Smooth muscle cell (in vitro differentiated cells): ENCODE measurements at regions not wholly inside any gene's neighbourhood (a gene's known extent, or its start where the extent isn't known, plus 50 kb on each side); places are given as distances from the start of the nearest gene placed in this dataset.

Experiments used
- DNase-seq: peaks from one replicate; lab custom pipeline; 2025; ENCODE audit not compliant: unreplicated experiment; lab: John Stamatoyannopoulos, UW
- H2AFZ ChIP-seq: fragments of 200-600 bp; sonication (generic); 2 replicates; pipeline ENCODE4 v1.6.0; 2016; ENCODE audit warnings: antibody characterized with exemption, low read depth, mild to moderate bottlenecking
- H3F3A ChIP-seq: fragments of 200-600 bp; sonication (generic); 2 replicates; pipeline ENCODE4 v1.6.0; 2017; ENCODE audit warnings: antibody characterized with exemption, low read depth
- H3K27ac ChIP-seq: fragments of 200-600 bp; sonication (generic); 2 replicates; pipeline ENCODE4 v1.5.1; 2016; ENCODE audit warnings: low read depth, mild to moderate bottlenecking
- H3K27me3 ChIP-seq: fragments of 200-600 bp; sonication (generic); 2 replicates; pipeline ENCODE4 v1.6.1; 2016; ENCODE audit warnings: low read depth, mild to moderate bottlenecking
- H3K36me3 ChIP-seq: fragments of 200-600 bp; sonication (generic); 2 replicates; pipeline ENCODE4 v1.5.1; 2016; ENCODE audit warnings: low read depth
- H3K4me1 ChIP-seq: fragments of 200-600 bp; sonication (generic); 2 replicates; pipeline ENCODE4 v1.5.1; 2016; ENCODE audit warnings: low read depth
- H3K4me2 ChIP-seq: fragments of 200-600 bp; sonication (generic); 2 replicates; pipeline ENCODE4 v1.6.0; 2016; ENCODE audit warnings: mild to moderate bottlenecking
- H3K4me3 ChIP-seq: fragments of 200-600 bp; sonication (generic); 2 replicates; pipeline ENCODE4 v1.5.1; 2016; ENCODE audit warnings: mild to moderate bottlenecking
- H3K79me2 ChIP-seq: fragments of 200-600 bp; sonication (generic); 2 replicates; pipeline ENCODE4 v1.6.0; 2016; ENCODE audit warnings: low read depth, mild to moderate bottlenecking
- H3K9ac ChIP-seq: fragments of 200-600 bp; sonication (generic); 2 replicates; pipeline ENCODE4 v1.6.0; 2016; ENCODE audit warnings: low read depth
- H3K9me3 ChIP-seq: fragments of 200-600 bp; sonication (generic); replicated peaks from 2 replicates; pipeline ENCODE4 v1.5.1; 2016; ENCODE audit warnings: low read depth
- H4K20me1 ChIP-seq: fragments of 200-600 bp; sonication (generic); 2 replicates; pipeline ENCODE4 v1.6.0; 2016; ENCODE audit warnings: low read depth
- CTCF ChIP-seq: fragments of 200-600 bp; sonication (generic); IDR thresholded peaks from 2 replicates; pipeline ENCODE4 v1.5.1; 2017; ENCODE audit warnings: borderline replicate concordance, mild to moderate bottlenecking, antibody characterized with exemption; ENCODE audit not compliant: insufficient read depth, poor library complexity, severe bottlenecking
- WGBS: methylation state at CpG from one replicate; pipeline ENCODE4 v1.1.7; 2016; ENCODE audit warnings: low lambda C conversion rate; 5-methylcytosine and 5-hydroxymethylcytosine counted together

GRCh38 chr12:125540580-125541204, 475.5 kb downstream of the AACS start:
- Histone ChIP-seq H3K27me3 (peaks cover 3% of the 10 kb centered on the region), H3K4me2 (no peak overlapping the region), H4K20me1 (no peaks in the 10 kb centered on the region), H2AFZ (no peak overlapping the region), H3K4me1 (no peaks in the 10 kb centered on the region), H3K36me3 (no peaks in the 10 kb centered on the region), H3K9me3 (no peaks in the 10 kb centered on the region), H3K27ac (no peak overlapping the region), H3K9ac (no peak overlapping the region), H3K79me2 (no peaks in the 10 kb centered on the region), H3F3A (no peaks in the 10 kb centered on the region), H3K4me3 (no peak overlapping the region)
- TF ChIP-seq CTCF = no peak
- DNase-seq = no peak
- WGBS = 76% methylated on average over 5 of the region's 5 CpGs

GRCh38 chr12:125544960-125545359, 479.7 kb downstream of the AACS start:
- no peak overlapping the region for H3K27ac ChIP-seq
- no peak overlapping the region for H3K4me2 ChIP-seq
- H3K27me3 ChIP-seq = no peaks in the 10 kb centered on the region
- no peak overlapping the region for H2AFZ ChIP-seq
- WGBS = 94% methylated on average over 3 of the region's 3 CpGs
- no peak for DNase-seq
- H3F3A ChIP-seq = no peaks in the 10 kb centered on the region
- H3K9me3 ChIP-seq = no peaks in the 10 kb centered on the region
- H3K4me3 ChIP-seq = no peak overlapping the region
- H3K4me1 ChIP-seq = no peaks in the 10 kb centered on the region
- H4K20me1 ChIP-seq = no peaks in the 10 kb centered on the region
- no peaks in the 10 kb centered on the region for H3K36me3 ChIP-seq
- H3K79me2 ChIP-seq = no peaks in the 10 kb centered on the region
- TF ChIP-seq CTCF = no peak
- no peak overlapping the region for H3K9ac ChIP-seq

GRCh38 chr12:125549171-125549570, 483.9 kb downstream of the AACS start:
- Histone ChIP-seq H2AFZ (no peak overlapping the region), H3K27me3 (no peaks in the 10 kb centered on the region), H3F3A (no peaks in the 10 kb centered on the region), H3K4me2 (no peak overlapping the region), H3K9me3 (no peaks in the 10 kb centered on the region), H3K36me3 (no peaks in the 10 kb centered on the region), H3K9ac (no peak overlapping the region), H3K4me3 (no peak overlapping the region), H3K27ac (no peak overlapping the region), H3K4me1 (no peaks in the 10 kb centered on the region), H3K79me2 (no peaks in the 10 kb centered on the region), H4K20me1 (no peaks in the 10 kb centered on the region)
- no peak for TF ChIP-seq CTCF
- 80% methylated on average over 4 of the region's 4 CpGs for WGBS
- no peak for DNase-seq

- H4K20me1 ChIP-seq = no peaks in the 10 kb centered on the region
- no peak overlapping the region for H2AFZ ChIP-seq
- H3K9me3 ChIP-seq = no peaks in the 10 kb centered on the region
- H3K4me1 ChIP-seq = no peaks in the 10 kb centered on the region
- TF ChIP-seq CTCF = peak; percentile 36
- no peak overlapping the region for H3K27ac ChIP-seq
- no peaks in the 10 kb centered on the region for H3K36me3 ChIP-seq
- H3K9ac ChIP-seq = no peak overlapping the region
- no peak overlapping the region for H3K4me2 ChIP-seq
- H3K27me3 ChIP-seq = no peaks in the 10 kb centered on the region
- whole genome bisulfite sequencing = 64% methylated on average over 4 of the region's 4 CpGs
- H3K79me2 ChIP-seq = no peaks in the 10 kb centered on the region
- H3K4me3 ChIP-seq = no peak overlapping the region
- H3F3A ChIP-seq = no peaks in the 10 kb centered on the region
- DNase-seq = no peak
Observed at GRCh38 chr12:125549836-125550235, 484.6 kb downstream of the AACS start.
